ENCODE measurements at regions not wholly inside any gene's neighbourhood (a gene's known extent, or its start where the extent isn't known, plus 50 kb on each side); places are given as distances from the start of the nearest gene placed in this dataset.

- Histone ChIP-seq H3K27me3 (ENCODE audit: control insufficient read depth, insufficient read depth, low read length) (no peaks in the 10 kb centered on the region), H3K9me3 (ENCODE audit: control insufficient read depth, insufficient read depth, low read length) (peaks cover 3% of the 10 kb centered on the region), H3K27ac (ENCODE audit: low read length) (no peak overlapping the region), H3K36me3 (ENCODE audit: control insufficient read depth, insufficient read depth, low read length) (no peaks in the 10 kb centered on the region), H3K4me1 (ENCODE audit: control insufficient read depth, insufficient read depth, low read length) (no peaks in the 10 kb centered on the region), H3K4me3 (ENCODE audit: low read length) (no peak overlapping the region)
- Mint-ChIP-seq H3K27me3 (ENCODE audit: low read depth in 2 of 2) (no peaks in the 10 kb centered on the region), H3K4me1 (no peaks in the 10 kb centered on the region), H3K36me3 (no peaks in the 10 kb centered on the region), H3K4me3 (no peak overlapping the region), H3K9me3 (peaks cover 5 to 10% of the 10 kb centered on the region in 2 donors), H3K27ac (no peak overlapping the region)
- ATAC-seq (no peak), DNase-seq (no peak)
- TF ChIP-seq CTCF (IDR thresholded peaks at IDR 0.05) = no peak
- intact Hi-C loops (cut with micrococcal nuclease) = no loop called here
- WGBS (ENCODE audit: insufficient coverage) = 60% methylated on average over 4 of the region's 5 CpGs
These were observed 493.1 kb downstream of the SHISA9 start for GRCh38 chr16:13394488-13394887.

GRCh38 chr16:13397126-13397525 is 495.7 kb downstream of the SHISA9 start:
- Mint-ChIP-seq H3K9me3 (peaks cover 3 to 8% of the 10 kb centered on the region in 2 donors), H3K27ac (no peak overlapping the region), H3K4me1 (no peaks in the 10 kb centered on the region), H3K36me3 (no peaks in the 10 kb centered on the region), H3K27me3 (ENCODE audit: low read depth in 2 of 2) (no peaks in the 10 kb centered on the region), H3K4me3 (no peak overlapping the region)
- intact Hi-C loops (cut with micrococcal nuclease) = no loop called here
- Histone ChIP-seq H3K36me3 (ENCODE audit: control insufficient read depth, insufficient read depth, low read length) (no peaks in the 10 kb centered on the region), H3K4me3 (ENCODE audit: low read length) (no peak overlapping the region), H3K27ac (ENCODE audit: low read length) (no peak overlapping the region), H3K9me3 (ENCODE audit: control insufficient read depth, insufficient read depth, low read length) (peaks cover 3% of the 10 kb centered on the region), H3K27me3 (ENCODE audit: control insufficient read depth, insufficient read depth, low read length) (no peaks in the 10 kb centered on the region), H3K4me1 (ENCODE audit: control insufficient read depth, insufficient read depth, low read length) (no peaks in the 10 kb centered on the region)
- no peak for TF ChIP-seq CTCF (IDR thresholded peaks at IDR 0.05)
- no peak for ATAC-seq
- DNase-seq = no peak
- WGBS (ENCODE audit: insufficient coverage) = 81% methylated on average over 5 of the region's 7 CpGs

- Histone ChIP-seq H3K4me1 (ENCODE audit: control insufficient read depth, insufficient read depth, low read length) (no peaks in the 10 kb centered on the region), H3K27me3 (ENCODE audit: control insufficient read depth, insufficient read depth, low read length) (no peaks in the 10 kb centered on the region), H3K36me3 (ENCODE audit: control insufficient read depth, insufficient read depth, low read length) (no peaks in the 10 kb centered on the region), H3K4me3 (ENCODE audit: low read length) (no peak overlapping the region), H3K27ac (ENCODE audit: low read length) (no peak overlapping the region), H3K9me3 (ENCODE audit: control insufficient read depth, insufficient read depth, low read length) (no peaks in the 10 kb centered on the region)
- intact Hi-C loops (cut with micrococcal nuclease) = no loop called here
- Mint-ChIP-seq H3K4me1 (no peaks in the 10 kb centered on the region), H3K27ac (no peak overlapping the region), H3K27me3 (ENCODE audit: low read depth in 2 of 2) (no peaks in the 10 kb centered on the region), H3K9me3 (peaks cover 2 to 3% of the 10 kb centered on the region in 2 donors), H3K36me3 (no peaks in the 10 kb centered on the region), H3K4me3 (no peak overlapping the region)
- TF ChIP-seq CTCF (IDR thresholded peaks at IDR 0.05) = no peak
- DNase-seq (no peak), ATAC-seq (no peak)
- 81% methylated on average over 4 of the region's 4 CpGs for WGBS (ENCODE audit: insufficient coverage)
These were observed 500.2 kb downstream of the SHISA9 start for GRCh38 chr16:13401641-13402040.

DNA sequence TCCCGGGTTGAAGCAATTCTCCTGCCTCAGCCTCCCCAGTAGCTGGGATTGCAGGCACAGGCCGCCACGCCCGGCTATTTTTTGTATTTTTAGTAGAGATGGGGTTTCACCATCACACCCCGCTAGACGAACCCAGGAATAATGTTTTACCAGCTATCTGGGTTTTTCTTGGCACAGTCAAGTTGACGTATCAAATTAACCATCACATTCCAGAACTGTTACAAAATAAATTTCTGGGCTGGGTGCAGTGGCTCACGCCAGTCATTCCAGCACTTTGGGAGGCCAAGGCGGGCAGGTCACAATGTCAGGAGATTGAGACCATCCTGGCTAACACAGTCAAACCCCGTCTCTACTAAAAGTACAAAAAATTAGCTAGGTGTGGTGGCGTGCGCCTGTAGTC is 501.2 kb downstream of the SHISA9 start:
- H3K27ac Mint-ChIP-seq = no peak overlapping the region
- H3K4me3 Mint-ChIP-seq = no peak overlapping the region
- H3K9me3 Mint-ChIP-seq = peaks cover 2% of the 10 kb centered on the region in 2 donors
- intact Hi-C loops (cut with micrococcal nuclease) = no loop called here
- no peaks in the 10 kb centered on the region for H3K4me1 ChIP-seq (ENCODE audit: control insufficient read depth, insufficient read depth, low read length)
- ATAC-seq (no peak), DNase-seq (no peak)
- no peak overlapping the region for H3K27ac ChIP-seq (ENCODE audit: low read length)
- no peak for TF ChIP-seq CTCF (IDR thresholded peaks at IDR 0.05)
- no peaks in the 10 kb centered on the region for H3K4me1 Mint-ChIP-seq
- no peaks in the 10 kb centered on the region for H3K36me3 Mint-ChIP-seq
- WGBS (ENCODE audit: insufficient coverage) = 98% methylated on average over 9 of the region's 12 CpGs
- H3K9me3 ChIP-seq (ENCODE audit: control insufficient read depth, insufficient read depth, low read length) = no peaks in the 10 kb centered on the region
- no peaks in the 10 kb centered on the region for H3K36me3 ChIP-seq (ENCODE audit: control insufficient read depth, insufficient read depth, low read length)
- H3K27me3 ChIP-seq (ENCODE audit: control insufficient read depth, insufficient read depth, low read length) = no peaks in the 10 kb centered on the region
- H3K4me3 ChIP-seq (ENCODE audit: low read length) = no peak overlapping the region
- no peaks in the 10 kb centered on the region for H3K27me3 Mint-ChIP-seq (ENCODE audit: low read depth in 2 of 2)

Data from natural killer cell (primary cell).